ENCODE measurements at regions not wholly inside any gene's neighbourhood (a gene's known extent, or its start where the extent isn't known, plus 50 kb on each side); places are given as distances from the start of the nearest gene placed in this dataset.

GRCh38 chr15:47289656-47290055 lies 427.6 kb upstream of the SEMA6D start:
- WGBS (ENCODE audit: insufficient coverage, insufficient replicate concordance, low lambda C conversion rate, missing lambda C conversion rate) = 41% methylated on average over 2 of the region's 2 CpGs
- no peaks in the 10 kb centered on the region for H3K27me3 ChIP-seq (replicated peaks in 1 of 2; ENCODE audit: control insufficient read depth in 2 of 2, insufficient read depth in 2 of 2, low read length in 1 of 2)
- no peaks in the 10 kb centered on the region for H3K79me2 ChIP-seq (ENCODE audit: control insufficient read depth, insufficient read depth, low read length)
- no peaks in the 10 kb centered on the region for H4K20me1 ChIP-seq (ENCODE audit: control insufficient read depth, insufficient read depth)
- intact Hi-C loops (cut with micrococcal nuclease; ENCODE audit: unreplicated experiment) = no loop called here
- ATAC-seq (no peak), FAIRE-seq (no peak), DNase-seq (ENCODE audit: low read depth, low spot score) (no peak)
- ChIA-PET RAD21 (ENCODE audit: unreplicated experiment) (interaction anchor here (0.7 kb wide), 1 partner anchor 12 kb away, joined by 3 read pairs; no protein-coding TSS in a partner anchor), SMC1A (ENCODE audit: uncharacterized antibody, unreplicated experiment) (interaction anchor here (1.0 to 1.1 kb wide), 2 partner anchors 10 to 11 kb away, joined by 3 read pairs; no protein-coding TSS in a partner anchor), CTCF (no interaction called here), POLR2A (no interaction called here)
- no peaks in the 10 kb centered on the region for H3K4me1 ChIP-seq (ENCODE audit: control insufficient read depth, insufficient read depth, low read length)
- no peak overlapping the region for H3K27ac ChIP-seq (ENCODE audit: control insufficient read depth, insufficient read depth)
- H3K4me2 ChIP-seq (ENCODE audit: control insufficient read depth, insufficient read depth) = no peak overlapping the region
- H3K9me3 ChIP-seq (replicated peaks; ENCODE audit: control insufficient read depth, insufficient read depth, low read length) = no peaks in the 10 kb centered on the region; the same call in 2 of the 3 replicates
- TF ChIP-seq HSF1 (IDR thresholded peaks at IDR 0.05; ENCODE audit: low read depth, low read length) (no peak), POLR2AphosphoS2 (IDR thresholded peaks at IDR 0.05; ENCODE audit: low read depth, low read length) (no peak), CHD2 (IDR thresholded peaks at IDR 0.05; ENCODE audit: borderline replicate concordance, low read depth, low read length) (no peak), TBL1XR1 (IDR thresholded peaks at IDR 0.05; ENCODE audit: low read depth, low read length) (no peak), ZBTB40 (IDR thresholded peaks at IDR 0.05; ENCODE audit: borderline replicate concordance) (no peak), PAX5 (IDR thresholded peaks at IDR 0.05; ENCODE audit: borderline replicate concordance, low read depth, low read length) (no peak), RELA (IDR thresholded peaks at IDR 0.05; ENCODE audit: borderline replicate concordance, partially characterized antibody) (no peak), RBBP5 (conservative IDR thresholded peaks at IDR 0.05) (no peak), NFIC (IDR thresholded peaks at IDR 0.05; ENCODE audit: low read depth, low read length) (no peak), MYB (IDR thresholded peaks at IDR 0.05; ENCODE audit: borderline replicate concordance, low read depth, low read length) (no peak), CEBPB (IDR thresholded peaks at IDR 0.05; ENCODE audit: borderline replicate concordance in 1 of 2, low read depth in 2 of 2, low read length in 2 of 2) (no peak), PML (IDR thresholded peaks at IDR 0.05; ENCODE audit: low read length) (no peak), STAT1 (conservative IDR thresholded peaks at IDR 0.05) (no peak), RELB (IDR thresholded peaks at IDR 0.05; ENCODE audit: low read depth) (no peak), GATAD2B (conservative IDR thresholded peaks at IDR 0.05; ENCODE audit: low read depth) (no peak), BRCA1 (IDR thresholded peaks at IDR 0.05; ENCODE audit: low read depth, low read length) (no peak)
- in situ Hi-C loops (cut with MboI) = no loop called here
- no peaks in the 10 kb centered on the region for H3K36me3 ChIP-seq (ENCODE audit: control insufficient read depth in 2 of 2, insufficient read depth in 2 of 2, low read length in 1 of 2)
- H3K4me3 ChIP-seq = no peak overlapping the region
- H3K9ac ChIP-seq (ENCODE audit: control insufficient read depth, insufficient read depth, low read length) = no peak overlapping the region
- BruUV-seq (replicated peaks) = no TSS peak
- H2AFZ ChIP-seq (ENCODE audit: control insufficient read depth, low read depth, low read length) = no peak overlapping the region

Measured in GM12878 (cell line).